GM12878 (cell line): ENCODE measurements at regions not wholly inside any gene's neighbourhood (a gene's known extent, or its start where the extent isn't known, plus 50 kb on each side); places are given as distances from the start of the nearest gene placed in this dataset.

Experiments used
- BACH1 ChIP-seq: fragments of 450-650 bp; IDR thresholded peaks from 2 replicates; pipeline ENCODE4 v1.6.1; 2017; ENCODE audit warnings: mild to moderate bottlenecking, borderline replicate concordance
- CBFB ChIP-seq: IDR thresholded peaks from 2 replicates; pipeline ENCODE4 v1.6.1; 2016; ENCODE audit warnings: antibody characterized with exemption, low read depth
- CBX3 ChIP-seq: fragments of 200-600 bp; sonication (generic); IDR thresholded peaks from 2 replicates; pipeline ENCODE4 v1.6.1; 2016; ENCODE audit warnings: low read depth, borderline replicate concordance
- CHD2 ChIP-seq: IDR thresholded peaks from 2 replicates; pipeline ENCODE4 v1.6.1; 2011; ENCODE audit warnings: low read depth, low read length, improper control_type of control experiment, borderline replicate concordance
- CHD4 ChIP-seq: fragments of 200-600 bp; sonication (generic); IDR thresholded peaks from 2 replicates; pipeline ENCODE4 v1.6.1; 2016; ENCODE audit warnings: mild to moderate bottlenecking
- CREM ChIP-seq: IDR thresholded peaks from 2 replicates; pipeline ENCODE4 v1.6.1; 2014; ENCODE audit warnings: antibody characterized with exemption, low read depth
- CTCF ChIP-seq, 3 experiments: IDR thresholded peaks in 2 of 3; conservative IDR thresholded peaks in 1 of 3; 2 replicates each; pipeline ENCODE4 v1.5.1; 2011; ENCODE audit warnings: low read depth in 3 of 3, low read length in 3 of 3, mild to moderate bottlenecking in 3 of 3, control low read depth in 2 of 3, moderate library complexity in 2 of 3, inconsistent platforms in 1 of 3, mixed read lengths in 1 of 3; ENCODE audit not compliant: control insufficient read depth in 2 of 3, insufficient read depth in 1 of 3; ENCODE audit errors: extremely low read depth in 1 of 3
- DPF2 ChIP-seq: fragments of 450-650 bp; IDR thresholded peaks from 2 replicates; pipeline ENCODE4 v1.6.1; 2017; ENCODE audit warnings: mild to moderate bottlenecking
- FOS ChIP-seq: IDR thresholded peaks from 3 replicates; pipeline ENCODE4 v1.6.1; 2011; ENCODE audit warnings: borderline replicate concordance; ENCODE audit not compliant: insufficient read length; ENCODE audit errors: extremely low read depth
- GATAD2B ChIP-seq: fragments of 450-650 bp; conservative IDR thresholded peaks from 2 replicates; pipeline ENCODE4 v1.6.1; 2017; ENCODE audit warnings: low read depth, mild to moderate bottlenecking, moderate library complexity
- MAX ChIP-seq: IDR thresholded peaks from 2 replicates; pipeline ENCODE4 v1.6.1; 2012; ENCODE audit warnings: low read depth, low read length, improper control_type of control experiment
- MTA2 ChIP-seq: fragments of 450-650 bp; IDR thresholded peaks from 2 replicates; pipeline ENCODE4 v1.6.1; 2016; ENCODE audit warnings: low read depth, mild to moderate bottlenecking, moderate library complexity
- RFX5 ChIP-seq: IDR thresholded peaks from 2 replicates; pipeline ENCODE4 v1.6.1; 2011; ENCODE audit warnings: low read depth, low read length, improper control_type of control experiment
- SIN3A ChIP-seq: IDR thresholded peaks from 2 replicates; pipeline ENCODE4 v1.6.1; 2012; ENCODE audit warnings: low read depth, low read length, improper control_type of control experiment
- SMAD5 ChIP-seq: IDR thresholded peaks from 2 replicates; pipeline ENCODE4 v1.6.1; 2016; ENCODE audit warnings: antibody characterized with exemption, low read depth
- SMC3 ChIP-seq: IDR thresholded peaks from 2 replicates; pipeline ENCODE4 v1.6.1; 2011; ENCODE audit warnings: low read length, improper control_type of control experiment, borderline replicate concordance
- SP1 ChIP-seq: IDR thresholded peaks from one replicate; pipeline ENCODE4 v1.6.1; 2011; ENCODE audit warnings: low read depth, low read length
- SPI1 ChIP-seq: IDR thresholded peaks from 2 replicates; pipeline ENCODE4 v1.6.1; 2011; ENCODE audit warnings: low read depth, mild to moderate bottlenecking, low read length, moderate library complexity, borderline replicate concordance; ENCODE audit not compliant: insufficient read depth
- SREBF2 ChIP-seq: IDR thresholded peaks from 2 replicates; pipeline ENCODE4 v1.6.1; 2012; ENCODE audit warnings: mild to moderate bottlenecking, low read length
- STAT1 ChIP-seq: fragments of 450-650 bp; conservative IDR thresholded peaks from 2 replicates; pipeline ENCODE4 v1.6.1; 2014; ENCODE audit warnings: antibody characterized with exemption, mild to moderate bottlenecking
- TCF3 ChIP-seq: IDR thresholded peaks from 2 replicates; pipeline ENCODE4 v1.6.1; 2012; ENCODE audit warnings: low read depth, mild to moderate bottlenecking, low read length, borderline replicate concordance; ENCODE audit not compliant: insufficient read depth
- ZBED1 ChIP-seq: IDR thresholded peaks from 2 replicates; pipeline ENCODE4 v1.6.1; 2016; ENCODE audit warnings: borderline replicate concordance
- ZNF384 ChIP-seq: IDR thresholded peaks from 2 replicates; pipeline ENCODE4 v1.6.1; 2012; ENCODE audit warnings: low read depth, mild to moderate bottlenecking, low read length, improper control_type of control experiment, borderline replicate concordance
- ZNF687 ChIP-seq: fragments of 450-650 bp; IDR thresholded peaks from 2 replicates; pipeline ENCODE4 v1.6.1; 2017; ENCODE audit warnings: mild to moderate bottlenecking, moderate library complexity
- TF ChIP-seq, protein P1 (sequence below): IDR thresholded peaks from 2 replicates; pipeline ENCODE4 v1.6.1; 2011; ENCODE audit warnings: borderline replicate concordance, low read depth, mild to moderate bottlenecking, moderate library complexity, mixed read lengths, low read length; ENCODE audit not compliant: insufficient read depth; ENCODE audit errors: extremely low read length

- TF ChIP-seq FOS: no peak
- TF ChIP-seq SMC3: no peak; the same call in 1 of the 2 replicates
- 0 out of 2 replicates have a peak, but pooled peaks have one; percentile 39 for TF ChIP-seq BACH1
- TF ChIP-seq DPF2: peak; percentile 86; the same call in 1 of the 2 replicates
- TF ChIP-seq SIN3A: 0 out of 2 replicates have a peak, but pooled peaks have one; percentile 62
- TF ChIP-seq MTA2: peak; percentile 73
- peak; percentile 61 for TF ChIP-seq CHD2
- TF ChIP-seq SPI1: no peak
- TF ChIP-seq, protein P1, sequence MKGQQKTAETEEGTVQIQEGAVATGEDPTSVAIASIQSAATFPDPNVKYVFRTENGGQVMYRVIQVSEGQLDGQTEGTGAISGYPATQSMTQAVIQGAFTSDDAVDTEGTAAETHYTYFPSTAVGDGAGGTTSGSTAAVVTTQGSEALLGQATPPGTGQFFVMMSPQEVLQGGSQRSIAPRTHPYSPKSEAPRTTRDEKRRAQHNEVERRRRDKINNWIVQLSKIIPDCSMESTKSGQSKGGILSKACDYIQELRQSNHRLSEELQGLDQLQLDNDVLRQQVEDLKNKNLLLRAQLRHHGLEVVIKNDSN: no peak
- no peak for TF ChIP-seq CBX3
- TF ChIP-seq CREM: peak; percentile 82
- TF ChIP-seq CHD4: no peak
- peak; percentile 84 for TF ChIP-seq CBFB
- TF ChIP-seq STAT1: no peak
- TF ChIP-seq ZBED1: no peak; the same call in 1 of the 2 replicates
- no peak for TF ChIP-seq SMAD5
- TF ChIP-seq RFX5: no peak
- no peak for TF ChIP-seq SP1
- no peak for TF ChIP-seq MAX
- TF ChIP-seq ZNF687: peak; percentile 91
- TF ChIP-seq ZNF384: no peak
- peak in 1 of 3 experiments; percentile 16; a peak in 1 of 6 replicates for TF ChIP-seq CTCF (IDR thresholded peaks at IDR 0.05 in 2 of 3, conservative IDR thresholded peaks at IDR 0.05 in 1 of 3; ENCODE audit: control insufficient read depth in 2 of 3, extremely low read depth in 1 of 3, insufficient read depth in 1 of 3, low read depth in 3 of 3, low read length in 3 of 3)
- TF ChIP-seq TCF3: 0 out of 2 replicates have a peak, but pooled peaks have one; percentile 46
- no peak for TF ChIP-seq SREBF2
- TF ChIP-seq GATAD2B: peak; percentile 70
These were observed 264.2 kb downstream of the SEC14L1 start (continued) for GRCh38 chr17:77404812-77405581.
